K562 (cell line): ENCODE measurements at regions not wholly inside any gene's neighbourhood (a gene's known extent, or its start where the extent isn't known, plus 50 kb on each side); places are given as distances from the start of the nearest gene placed in this dataset.

Source experiments
- ATAC-seq: fragments of 200-7000 bp; cut with Tn5 transposase; 3 replicates; pipeline ENCODE4 v1.9.1; 2020; ENCODE audit warnings: moderate library complexity
- BruUV-seq: library from RNA; stranded (reverse); fragments of 400-500 nt; replicated peaks from 2 replicates; lab custom pipeline; 2021; lab: Mats Ljungman, UMichigan
- CTCF ChIA-PET: fragments of 300-600 bp; formaldehyde crosslinking; extraction: SDS; loops from one replicate; lab custom pipeline; 2021; ENCODE audit warnings: low intra/inter-chr PET ratio; lab: Yijun Ruan, JAX
- POLR2A ChIA-PET: fragments of 300-600, 350-650 bp; sonication (Branson Sonifier 250); formaldehyde crosslinking; extraction: SDS; loops from one replicate; lab custom pipeline; 2021; ENCODE audit warnings: antibody characterized with exemption, inconsistent platforms; lab: Yijun Ruan, JAX
- DNase-seq, 4 experiments: peaks; one replicate each; pipeline versions ENCODE4 v3.0.0 to v3.0.0-alpha.2; 2011 to 2018; ENCODE audit warnings: low spot score in 3 of 4, mixed read lengths in 3 of 4; ENCODE audit errors: extremely low read depth in 1 of 4
- FAIRE-seq: peaks from 2 replicates; lab custom pipeline; 2011; peaks lifted over from hg19 to GRCh38; lab: Jason Lieb, UNC
- H2AFZ ChIP-seq: 2 replicates; pipeline ENCODE4 v1.6.0; 2011; ENCODE audit warnings: low read depth, low read length, control low read depth, inconsistent platforms
- H3K27ac ChIP-seq: fragments of 200-600 bp; 3 replicates; pipeline ENCODE4 v1.8.0; 2011; ENCODE audit warnings: low read depth, mild to moderate bottlenecking, control low read depth, inconsistent platforms, low read length, moderate library complexity, mixed read lengths; ENCODE audit errors: extremely low read depth
- H3K27me3 ChIP-seq, 2 experiments: fragments of 300-600 bp in 1 of 2; 2 replicates in 1 of 2; 3 replicates in 1 of 2; pipeline versions ENCODE4 v1.6.0 to v1.8.0; 2011; ENCODE audit warnings: inconsistent platforms in 2 of 2, low read length in 2 of 2, mild to moderate bottlenecking in 1 of 2, mixed read lengths in 1 of 2, moderate library complexity in 1 of 2; ENCODE audit not compliant: control insufficient read depth in 2 of 2, insufficient read depth in 2 of 2
- H3K36me3 ChIP-seq: fragments of 300-600 bp; 3 replicates; pipeline ENCODE4 v1.8.0; 2011; ENCODE audit warnings: mild to moderate bottlenecking, low read length, inconsistent platforms; ENCODE audit not compliant: control insufficient read depth, insufficient read depth
- H3K4me1 ChIP-seq, 2 experiments: fragments of 200-600 bp in 1 of 2; replicated peaks in 1 of 2; 2 replicates in 1 of 2; 3 replicates in 1 of 2; pipeline versions ENCODE4 v1.5.1 to v1.8.0; 2011; ENCODE audit warnings: inconsistent platforms in 2 of 2, low read length in 2 of 2, mild to moderate bottlenecking in 1 of 2, mixed read lengths in 1 of 2, moderate library complexity in 1 of 2; ENCODE audit not compliant: control insufficient read depth in 2 of 2, insufficient read depth in 2 of 2
- H3K4me2 ChIP-seq: 2 replicates; pipeline ENCODE4 v1.6.1; 2011; ENCODE audit warnings: low read length, control low read depth, inconsistent platforms, mixed read lengths; ENCODE audit not compliant: insufficient read depth
- H3K4me3 ChIP-seq: fragments of 200-600 bp; sonication (generic), shearing (Covaris generic); 2 replicates; pipeline ENCODE4 v1.5.1; 2016; ENCODE audit warnings: control low read depth, inconsistent platforms
- H3K79me2 ChIP-seq: fragments of 200-600 bp; 3 replicates; pipeline ENCODE4 v1.8.0; 2011; ENCODE audit warnings: low read length, inconsistent platforms; ENCODE audit not compliant: control insufficient read depth, insufficient read depth
- H3K9ac ChIP-seq, 2 experiments: 2 replicates each; pipeline versions ENCODE4 v1.6.0 to v1.6.1; 2011; ENCODE audit warnings: low read depth in 2 of 2, low read length in 2 of 2, control low read depth in 1 of 2, inconsistent platforms in 1 of 2, mild to moderate bottlenecking in 1 of 2, mixed read lengths in 1 of 2; ENCODE audit not compliant: insufficient read depth in 1 of 2
- H3K9me1 ChIP-seq: one replicate; pipeline ENCODE4 v1.6.0; 2011; ENCODE audit warnings: inconsistent platforms, mild to moderate bottlenecking, low read length, moderate library complexity; ENCODE audit not compliant: control insufficient read depth, insufficient read depth
- H3K9me3 ChIP-seq: replicated peaks from 2 replicates; pipeline ENCODE4 v1.5.1; 2011; ENCODE audit warnings: low read depth, low read length, inconsistent platforms; ENCODE audit not compliant: control insufficient read depth, insufficient read depth
- H4K20me1 ChIP-seq: replicated peaks from 2 replicates; pipeline ENCODE4 v1.6.1; 2011; ENCODE audit warnings: low read length, inconsistent platforms, mixed read lengths; ENCODE audit not compliant: control insufficient read depth, insufficient read depth
- CC2D1A ChIP-seq: fragments of 450-650 bp; IDR thresholded peaks from 2 replicates; pipeline ENCODE4 v1.6.1; 2017; ENCODE audit warnings: mild to moderate bottlenecking
- CREB5 ChIP-seq: fragments of 250-450 bp; sonication (Bioruptor Pico); IDR thresholded peaks from 2 replicates; pipeline ENCODE4 v1.5.0; 2020; ENCODE audit warnings: mild to moderate bottlenecking
- E2F6 ChIP-seq, 2 experiments: IDR thresholded peaks; 2 replicates each; pipeline ENCODE4 v1.6.1; 2011; ENCODE audit warnings: borderline replicate concordance in 1 of 2, control low read depth in 1 of 2, low read depth in 1 of 2, low read length in 1 of 2, mild to moderate bottlenecking in 1 of 2, mixed read lengths in 1 of 2, moderate library complexity in 1 of 2; ENCODE audit not compliant: insufficient read depth in 1 of 2, insufficient read length in 1 of 2, poor library complexity in 1 of 2, severe bottlenecking in 1 of 2; ENCODE audit errors: extremely low read depth in 1 of 2
- ESRRA ChIP-seq: fragments of 450-650 bp; IDR thresholded peaks from 2 replicates; pipeline ENCODE4 v1.6.1; 2014; ENCODE audit warnings: low read depth, mild to moderate bottlenecking, moderate library complexity, borderline replicate concordance
- GABPA ChIP-seq: fragments of 200-800 bp; sonication (Bioruptor generic); conservative IDR thresholded peaks from 2 replicates; pipeline ENCODE4 v1.6.1; 2016; ENCODE audit warnings: low read depth, missing genetic modification characterization, missing compliant biosample characterization
- HEY1 ChIP-seq: fragments of 250-450 bp; sonication (Bioruptor Pico); IDR thresholded peaks from 2 replicates; pipeline ENCODE4 v1.5.0; 2020; ENCODE audit warnings: mild to moderate bottlenecking, moderate library complexity, borderline replicate concordance
- HNRNPH1 ChIP-seq: fragments of 200-400 bp; formaldehyde crosslinking; optimal IDR thresholded peaks from 2 replicates; pipeline ENCODE3; 2017; ENCODE audit warnings: low read depth, mild to moderate bottlenecking, low read length, moderate library complexity
- KHSRP ChIP-seq: fragments of 450-650 bp; IDR thresholded peaks from 2 replicates; pipeline ENCODE4 v1.6.1; 2017
- PHTF2 ChIP-seq: fragments of 250-450 bp; sonication (Bioruptor Pico); IDR thresholded peaks from 2 replicates; pipeline ENCODE4 v1.5.0; 2021; ENCODE audit warnings: mild to moderate bottlenecking
- SAFB2 ChIP-seq: fragments of 200-400 bp; formaldehyde crosslinking; IDR thresholded peaks from 2 replicates; pipeline ENCODE4 v1.6.1; 2018; ENCODE audit warnings: borderline replicate concordance, low read length, low read depth, moderate library complexity; ENCODE audit not compliant: severe bottlenecking
- SP2 ChIP-seq: IDR thresholded peaks from 2 replicates; pipeline ENCODE4 v1.6.1; 2011; ENCODE audit warnings: mild to moderate bottlenecking, low read depth, low read length, moderate library complexity; ENCODE audit not compliant: poor library complexity, severe bottlenecking; ENCODE audit errors: extremely low read depth
- TEAD1 ChIP-seq, 2 experiments: fragments of 450-650 bp in 1 of 2; sonication (generic) in 1 of 2; formaldehyde crosslinking; IDR thresholded peaks; 2 replicates each; pipeline versions ENCODE4 v1.4.0 to v1.8.0; 2020 to 2022; ENCODE audit warnings: mild to moderate bottlenecking in 2 of 2, missing genetic modification reagents in 1 of 2
- ZNF253 ChIP-seq: fragments of 250-450 bp; sonication (Bioruptor Pico); conservative IDR thresholded peaks from 2 replicates; pipeline ENCODE4 v1.6.1; 2021; ENCODE audit warnings: mild to moderate bottlenecking
- ZNF408 ChIP-seq: fragments of 250-450 bp; sonication (Bioruptor Pico); IDR thresholded peaks from 2 replicates; pipeline ENCODE4 v1.4.0; 2020; ENCODE audit warnings: low read depth, mild to moderate bottlenecking, moderate library complexity
- ZNF76 ChIP-seq: fragments of 250-450 bp; sonication (Bioruptor Pico); IDR thresholded peaks from 2 replicates; pipeline ENCODE4 v1.4.0; 2020; ENCODE audit warnings: mild to moderate bottlenecking, moderate library complexity, borderline replicate concordance
- WGBS: fragments of 100-300 bp; shearing (Covaris generic); methylation state at CpG from one replicate; pipeline ENCODE4 v1.1.6; 2016; ENCODE audit warnings: low coverage, mixed read lengths; ENCODE audit not compliant: insufficient coverage; ENCODE audit errors: missing lambda C conversion rate; 5-methylcytosine and 5-hydroxymethylcytosine counted together
- in situ Hi-C: fragments of 300-500 bp; cut with MboI; formaldehyde crosslinking; loops from 4 replicates; pipeline ENCODE4 v1.15.0; 2018; ENCODE audit warnings: inconsistent platforms, mixed read lengths
- intact Hi-C: fragments of 100-400 bp; cut with micrococcal nuclease; formaldehyde crosslinking; loops from 2 replicates; pipeline ENCODE4 v1.14.2; 2022

- TF ChIP-seq CREB5 (no peak), E2F6 (IDR thresholded peaks at IDR 0.05; ENCODE audit: borderline replicate concordance in 1 of 2, extremely low read depth in 1 of 2, insufficient read depth in 1 of 2, insufficient read length in 1 of 2, low read depth in 1 of 2, low read length in 1 of 2, poor library complexity in 1 of 2, severe bottlenecking in 1 of 2) (no peak), ZNF408 (CRISPR knock-in tag) (no peak)
Measured at GRCh38 chr14:49367696-49368095, 218.5 kb downstream of the RPS29 start (continued).

GRCh38 chr14:49366416-49366815 is 219.8 kb downstream of the RPS29 start:
- ATAC-seq: no peak
- Histone ChIP-seq H3K9me1 (no peaks in the 10 kb centered on the region), H3K9me3 (no peaks in the 10 kb centered on the region), H3K27ac (no peak overlapping the region), H4K20me1 (no peaks in the 10 kb centered on the region), H3K36me3 (no peaks in the 10 kb centered on the region), H3K4me2 (no peak overlapping the region), H3K79me2 (no peaks in the 10 kb centered on the region), H3K27me3 (no peaks in the 10 kb centered on the region)
- no peak for FAIRE-seq
- no TSS peak for BruUV-seq
- no peak for DNase-seq
- ChIA-PET POLR2A (no interaction called here), CTCF (no interaction called here)
- in situ Hi-C loops: no loop called here
- no peak for TF ChIP-seq SAFB2
- TF ChIP-seq HEY1: no peak
- no peak for TF ChIP-seq ESRRA
- TF ChIP-seq SP2: no peak
- TF ChIP-seq PHTF2 (CRISPR knock-in tag): no peak
- no peak for TF ChIP-seq CC2D1A
- no peak for TF ChIP-seq ZNF253 (CRISPR knock-in tag)
- no peak for TF ChIP-seq GABPA (tag)
- no peak for TF ChIP-seq KHSRP
- no peak for TF ChIP-seq ZNF76 (CRISPR knock-in tag)
- no peak for TF ChIP-seq HNRNPH1
- TF ChIP-seq TEAD1 (CRISPR knock-in tag; IDR thresholded peaks at IDR 0.05): no peak
- TF ChIP-seq, all 486 proteins: peak for 0
- 0% methylated on average over 1 of the region's 1 CpG for WGBS
- no peaks in the 10 kb centered on the region for H3K4me1 ChIP-seq
- no peak overlapping the region for H3K4me3 ChIP-seq
- no peak overlapping the region for H2AFZ ChIP-seq
- no peak overlapping the region for H3K9ac ChIP-seq
- intact Hi-C loops: no loop called here
